NCI-H2081 (cell line): ENCODE measurements at regions not wholly inside any gene's neighbourhood (a gene's known extent, or its start where the extent isn't known, plus 50 kb on each side); places are given as distances from the start of the nearest gene placed in this dataset.
"Not testable (repeated sequence)": the region's sequence is repeated elsewhere in the genome, so short reads cannot be mapped to it uniquely, and the experiment has no call there.

ENCODE experiments used
- DNase-seq, 2 experiments: peaks; one replicate each; lab custom pipeline; 2025; lab: John Stamatoyannopoulos, UW

GRCh38 chrX:101823236-101823635 is 108.6 kb downstream of the ZMAT1 start:
- DNase-seq: no peak

DNA sequence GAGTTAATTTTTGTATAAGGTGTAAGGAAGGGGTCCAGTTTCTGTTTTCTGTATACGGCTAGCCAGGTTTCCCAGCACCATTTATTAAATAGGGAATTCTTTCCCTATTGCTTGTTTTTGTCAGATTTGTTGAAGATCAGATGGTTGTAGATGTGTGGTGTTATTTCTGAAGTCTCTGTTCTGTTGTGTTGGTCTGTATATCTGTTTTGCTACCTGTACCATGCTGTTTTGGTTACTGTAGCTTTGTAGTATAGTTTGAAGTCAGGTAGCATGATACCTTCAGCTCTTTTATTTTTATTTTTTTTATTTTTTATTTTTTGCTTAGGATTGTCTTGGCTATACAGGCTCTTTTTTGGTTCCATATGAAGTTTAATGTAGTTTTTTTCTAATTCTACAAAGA is 114.1 kb downstream of the ZMAT1 start:
- not testable (repeated sequence) for DNase-seq

GRCh38 chrX:101813200-101813599 is 118.6 kb downstream of the ZMAT1 start:
- no peak for DNase-seq

DNA sequence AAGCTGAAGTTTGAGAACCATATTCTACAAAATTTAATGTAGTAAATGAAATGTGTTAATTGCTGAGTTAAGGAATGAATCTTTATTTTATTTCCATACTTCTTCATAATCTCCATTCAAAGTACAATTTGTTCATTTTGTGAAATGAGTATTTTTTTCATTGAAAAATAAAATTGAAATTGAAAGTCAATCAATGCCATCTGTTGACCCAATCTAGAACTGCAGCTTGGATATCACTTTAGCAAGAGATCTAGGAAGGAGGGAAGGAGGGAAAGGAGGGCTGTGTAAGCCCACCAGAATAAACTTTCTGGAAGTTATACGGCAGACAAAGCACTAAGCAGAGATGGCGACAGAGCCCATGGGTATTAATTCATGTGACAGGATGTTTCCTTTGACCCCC is 128.4 kb downstream of the ZMAT1 start:
- no peak for DNase-seq

- DNase-seq: peak; percentile 90 to 92
Measured at GRCh38 chrX:101799387-101799786, 132.4 kb downstream of the ZMAT1 start.

GRCh38 chrX:101787934-101788333 is 128.3 kb upstream of the ARMCX2 start:
- no peak for DNase-seq

DNA sequence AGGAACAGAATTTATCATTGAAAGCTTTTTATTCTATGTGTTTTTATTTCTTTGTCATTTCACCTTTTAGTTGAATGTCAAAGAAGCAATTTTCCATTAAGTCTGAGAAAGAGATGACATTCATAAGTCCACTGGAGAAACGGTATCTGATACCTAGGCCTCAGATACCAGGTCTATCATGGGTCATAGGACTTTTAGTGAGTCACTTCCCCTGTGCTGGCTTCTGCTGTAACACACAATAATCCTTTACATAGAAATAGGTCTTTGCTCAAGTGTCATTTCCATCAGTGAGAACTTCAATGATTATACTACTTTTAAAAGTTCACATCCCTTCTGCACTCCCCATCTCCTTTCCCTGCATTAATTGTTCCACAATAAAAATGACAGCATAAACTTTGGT is 125.5 kb upstream of the ARMCX2 start:
- no peak for DNase-seq

- DNase-seq: not testable (repeated sequence)
Measured at GRCh38 chrX:101780421-101780820, 120.8 kb upstream of the ARMCX2 start.

GRCh38 chrX:101774340-101774739 is 114.7 kb upstream of the ARMCX2 start:
- no peak for DNase-seq

GRCh38 chrX:101764538-101764937 is 104.9 kb upstream of the ARMCX2 start:
- no peak for DNase-seq

GRCh38 chrX:101759000-101759399 is 99.3 kb upstream of the ARMCX2 start:
- peak in 1 of 2 experiments; percentile 11 for DNase-seq

GRCh38 chrX:101750744-101751143 is 91.1 kb upstream of the ARMCX2 start:
- no peak for DNase-seq

DNA sequence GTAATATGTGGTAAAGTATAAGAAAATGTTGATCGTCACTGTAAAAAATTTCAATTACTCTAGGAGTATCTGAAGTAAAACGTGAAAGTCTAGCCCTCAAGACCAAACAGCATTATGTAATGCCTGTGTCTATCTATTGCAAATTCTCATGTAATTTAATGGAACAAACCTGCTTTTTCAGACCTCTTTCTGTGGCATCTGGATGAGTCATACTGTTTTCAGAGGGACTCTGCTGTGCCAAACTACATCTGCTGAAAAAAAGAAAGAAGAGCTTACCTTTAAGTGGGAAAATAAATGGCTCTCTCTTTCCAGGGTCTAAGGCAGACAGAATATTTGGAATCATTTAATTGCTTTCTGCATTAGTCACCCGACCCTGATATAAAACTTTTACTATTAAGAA is 89.8 kb upstream of the ARMCX2 start:
- no peak for DNase-seq

DNA sequence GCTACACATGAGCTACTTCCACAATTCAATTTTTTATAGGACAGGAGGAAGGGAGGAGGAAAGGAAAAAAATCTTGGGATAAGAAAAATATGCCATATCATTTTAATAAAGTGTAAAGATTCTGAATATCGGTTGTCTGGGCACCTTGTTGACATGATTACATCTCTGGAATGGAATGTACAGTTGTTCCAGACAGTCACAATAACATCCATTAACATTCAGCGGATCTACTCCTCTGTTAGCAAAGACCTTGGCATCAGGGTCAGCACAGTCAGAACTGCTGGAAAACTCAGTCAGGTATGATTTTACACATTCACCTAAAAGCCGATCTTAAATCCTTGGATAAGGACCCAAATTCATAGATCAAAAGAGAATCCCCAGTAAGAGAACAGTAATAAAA is 85.4 kb upstream of the ARMCX2 start:
- DNase-seq: no peak

DNA sequence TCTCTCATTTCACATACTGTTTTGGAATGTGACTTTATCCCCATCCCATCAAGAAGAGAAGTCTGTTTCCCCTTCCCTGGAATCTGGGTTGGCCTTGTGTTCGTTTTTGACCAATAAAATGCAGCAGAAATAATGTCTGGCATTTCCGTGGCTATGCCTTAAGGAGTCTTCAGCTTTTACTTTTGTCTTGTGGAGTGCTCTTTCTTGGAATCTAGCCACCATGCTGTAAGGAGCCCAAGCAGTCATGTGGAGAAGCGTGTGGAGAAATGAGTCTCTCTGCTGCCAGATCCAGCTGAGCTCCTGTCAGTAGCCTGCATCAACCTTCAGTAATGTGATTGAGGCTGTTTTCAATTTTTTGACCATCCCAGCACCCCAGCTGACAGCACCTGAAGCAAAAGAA is 84.4 kb upstream of the ARMCX2 start:
- no peak for DNase-seq

DNA sequence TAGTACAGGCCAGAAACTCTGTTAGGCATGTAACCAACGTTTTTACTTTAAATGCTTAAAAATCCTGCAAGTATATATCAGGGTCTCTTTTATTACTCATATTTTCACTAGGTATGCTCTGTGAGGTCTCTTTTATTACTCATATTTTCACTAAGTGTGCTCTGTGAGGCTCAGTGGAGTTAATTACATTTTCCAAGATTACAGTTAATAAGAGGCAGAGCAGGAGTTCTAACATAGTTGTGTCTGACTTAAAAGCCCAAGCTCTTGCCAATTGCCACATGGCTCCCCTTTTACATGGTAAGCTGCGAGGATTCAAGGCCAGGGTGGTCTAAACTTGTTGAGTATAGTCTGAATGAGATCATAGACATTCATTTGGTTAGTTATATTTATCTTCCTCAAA is 81.0 kb upstream of the ARMCX2 start:
- DNase-seq: no peak

DNA sequence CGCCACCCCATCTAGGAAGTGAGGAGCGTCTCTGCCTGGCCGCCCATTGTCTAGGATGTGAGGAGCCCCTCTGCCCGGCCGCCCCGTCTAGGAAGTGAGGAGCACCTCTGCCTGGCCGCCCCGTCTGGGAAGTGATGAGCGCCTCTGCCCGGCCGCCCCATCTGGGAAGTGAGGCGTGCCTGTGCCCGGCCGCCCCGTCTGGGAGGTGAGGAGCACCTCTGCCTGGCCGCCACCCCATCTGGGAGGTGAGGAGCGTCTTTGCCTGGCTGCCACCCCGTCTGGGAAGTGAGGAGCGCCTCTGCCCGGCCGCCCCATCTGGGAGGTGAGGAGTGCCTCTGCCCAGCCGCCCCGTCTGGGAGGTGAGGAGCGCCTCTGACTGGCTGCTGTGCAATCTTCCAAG is 79.2 kb upstream of the ARMCX2 start:
- not testable (repeated sequence) for DNase-seq

GRCh38 chrX:101738411-101738810 is 78.8 kb upstream of the ARMCX2 start:
- DNase-seq: not testable (repeated sequence)

- DNase-seq: no peak
Measured at GRCh38 chrX:101736651-101737050, 77.0 kb upstream of the ARMCX2 start.

DNA sequence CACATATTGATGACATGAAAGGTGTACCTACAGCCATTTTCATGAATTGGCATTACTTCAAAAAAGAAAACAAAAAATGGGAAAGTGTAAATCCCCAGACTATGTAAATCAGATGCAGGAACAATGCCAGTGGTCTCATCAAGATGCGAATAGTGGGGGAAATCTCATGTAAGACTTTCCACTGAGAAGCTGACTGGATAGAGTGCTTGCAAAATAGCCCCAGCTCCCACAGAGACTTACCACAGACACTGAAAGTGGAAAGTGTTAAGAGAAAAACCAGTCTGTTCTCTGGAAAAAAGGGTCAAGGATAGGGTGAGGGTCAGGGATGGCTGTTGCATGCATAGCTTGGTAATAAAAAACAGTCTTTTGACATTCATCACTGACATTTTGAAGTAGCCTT is 73.2 kb upstream of the ARMCX2 start:
- no peak for DNase-seq

DNA sequence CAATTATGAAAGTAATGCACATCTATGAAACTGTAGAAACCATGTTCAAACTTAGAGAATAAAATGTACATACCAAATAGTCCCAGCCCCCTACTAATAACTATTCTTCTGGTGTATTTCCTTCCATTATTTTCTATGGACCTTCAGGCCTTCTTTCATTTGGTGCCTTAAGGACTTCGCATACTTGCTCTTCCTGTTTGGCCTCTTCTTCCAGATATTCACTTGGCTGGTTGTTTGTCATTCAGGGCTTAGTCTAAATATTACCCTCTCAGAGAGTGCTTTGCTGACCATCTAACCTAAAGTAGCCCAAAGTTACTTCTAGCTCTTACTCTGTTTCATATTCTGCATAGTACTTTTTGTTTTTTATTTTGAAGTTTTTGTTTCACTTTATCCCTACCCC is 70.3 kb upstream of the ARMCX2 start:
- DNase-seq: no peak
